GM18909 (cell line): ENCODE measurements at regions not wholly inside any gene's neighbourhood (a gene's known extent, or its start where the extent isn't known, plus 50 kb on each side); places are given as distances from the start of the nearest gene placed in this dataset.

Experiments used
- ATAC-seq: cut with Tn5 transposase; IDR thresholded peaks from one replicate; pipeline ENCODE4 v1.9.1; 2021; ENCODE audit warnings: mild to moderate bottlenecking; ENCODE audit not compliant: unreplicated experiment, poor library complexity

- no peak for ATAC-seq
These were observed 341.0 kb upstream of the USP24 start for GRCh38 chr1:55555956-55556725.

- no peak for ATAC-seq
These were observed 339.4 kb upstream of the USP24 start for GRCh38 chr1:55554611-55555010.

GRCh38 chr1:55552636-55553035 is 337.5 kb upstream of the USP24 start:
- ATAC-seq: no peak

GRCh38 chr1:55547405-55547804 is 332.2 kb upstream of the USP24 start:
- no peak for ATAC-seq

- ATAC-seq: no peak
These were observed 331.4 kb upstream of the USP24 start for GRCh38 chr1:55546553-55546952.

- ATAC-seq: no peak
These were observed 329.7 kb upstream of the USP24 start for GRCh38 chr1:55544826-55545225.

GRCh38 chr1:55542901-55543504 is 327.8 kb upstream of the USP24 start:
- no peak for ATAC-seq

GRCh38 chr1:55541296-55541695 is 326.1 kb upstream of the USP24 start:
- no peak for ATAC-seq

- ATAC-seq: no peak
These were observed 324.7 kb upstream of the USP24 start for GRCh38 chr1:55539652-55540512.

GRCh38 chr1:55538428-55538827 is 323.3 kb upstream of the USP24 start:
- no peak for ATAC-seq

GRCh38 chr1:55536545-55536865 is 321.3 kb upstream of the USP24 start:
- no peak for ATAC-seq

GRCh38 chr1:55535724-55536544 is 320.8 kb upstream of the USP24 start:
- ATAC-seq: no peak

- ATAC-seq: no peak
These were observed 319.5 kb upstream of the USP24 start for GRCh38 chr1:55534565-55535121.

- ATAC-seq: no peak
These were observed 316.5 kb upstream of the USP24 start for GRCh38 chr1:55531644-55532043.

GRCh38 chr1:55530749-55531478 is 315.8 kb upstream of the USP24 start:
- no peak for ATAC-seq

GRCh38 chr1:55529017-55529416 is 313.9 kb upstream of the USP24 start:
- ATAC-seq: no peak

- ATAC-seq: no peak
These were observed 312.7 kb upstream of the USP24 start for GRCh38 chr1:55527831-55528230.

- no peak for ATAC-seq
These were observed 311.6 kb upstream of the USP24 start for GRCh38 chr1:55526716-55527115.

GRCh38 chr1:55524006-55524405 is 308.8 kb upstream of the USP24 start:
- ATAC-seq: no peak

- ATAC-seq: no peak
These were observed 307.8 kb upstream of the USP24 start for GRCh38 chr1:55522982-55523381.
